A549 (cell line): ENCODE measurements at regions not wholly inside any gene's neighbourhood (a gene's known extent, or its start where the extent isn't known, plus 50 kb on each side); places are given as distances from the start of the nearest gene placed in this dataset.

Source experiments
- ATAC-seq, 2 experiments: fragments of 200-7000 bp in 1 of 2; fragments of >200 bp in 1 of 2; cut with Nextera tagmentation in 1 of 2; cut with Tn5 transposase in 1 of 2; 3 replicates each; pipeline versions ENCODE4 v1.8.0 to v1.9.1; 2018 to 2020; ENCODE audit warnings: mild to moderate bottlenecking in 1 of 2, moderate library complexity in 1 of 2
- CTCF ChIA-PET: fragments of 300-600 bp; sonication (Branson Sonifier 250); formaldehyde crosslinking; extraction: SDS; loops from one replicate; lab custom pipeline; 2021; ENCODE audit warnings: antibody characterized with exemption, inconsistent platforms; lab: Yijun Ruan, JAX
- POLR2A ChIA-PET: fragments of 350-600 bp; formaldehyde crosslinking; extraction: SDS; loops from one replicate; lab custom pipeline; 2021; ENCODE audit warnings: antibody characterized with exemption, inconsistent platforms; lab: Yijun Ruan, JAX
- DNase-seq, 2 experiments: peaks; one replicate each; pipeline versions ENCODE4 v3.0.0 to v3.0.0-alpha.2; 2011 to 2016; ENCODE audit warnings: low read depth in 1 of 2, low spot score in 1 of 2
- FAIRE-seq: peaks from 2 replicates; lab custom pipeline; 2011; peaks lifted over from hg19 to GRCh38; lab: Jason Lieb, UNC
- H3K27ac ChIP-seq, 2 experiments: fragments of >200 bp; sonication (Bioruptor Twin); formaldehyde crosslinking; 3 replicates each; pipeline ENCODE4 v1.5.1; 2016 to 2017
- H3K4me1 ChIP-seq: fragments of >200 bp; sonication (Bioruptor Twin); formaldehyde crosslinking; 3 replicates; pipeline ENCODE4 v1.6.1; 2016
- H3K4me2 ChIP-seq: fragments of >200 bp; sonication (Bioruptor Twin); formaldehyde crosslinking; 3 replicates; pipeline ENCODE4 v1.6.1; 2016
- H3K4me3 ChIP-seq: fragments of >200 bp; sonication (Bioruptor Twin); formaldehyde crosslinking; 3 replicates; pipeline ENCODE4 v1.5.1; 2016
- H3K9me3 ChIP-seq: fragments of >200 bp; sonication (Bioruptor Twin); formaldehyde crosslinking; 3 replicates; pipeline ENCODE4 v1.6.1; 2016
- BCL3 ChIP-seq: fragments of >200 bp; sonication (Bioruptor Twin); formaldehyde crosslinking; IDR thresholded peaks from 3 replicates; pipeline ENCODE4 v1.6.1; 2016
- E2F6 ChIP-seq: IDR thresholded peaks from 2 replicates; pipeline ENCODE4 v1.6.1; 2012; ENCODE audit warnings: low read depth, borderline replicate concordance
- EHMT2 ChIP-seq: fragments of 200-600 bp; sonication (generic); IDR thresholded peaks from 2 replicates; pipeline ENCODE4 v1.6.1; 2016; ENCODE audit warnings: antibody characterized with exemption, low read depth, mild to moderate bottlenecking, moderate library complexity
- EP300 ChIP-seq, 2 experiments: fragments of >200 bp; sonication (Bioruptor Twin); formaldehyde crosslinking; IDR thresholded peaks; 2 replicates in 1 of 2; 3 replicates in 1 of 2; pipeline ENCODE4 v1.6.1; 2016 to 2017
- ESRRA ChIP-seq: fragments of 150-350 bp; IDR thresholded peaks from 2 replicates; pipeline ENCODE4 v1.6.1; 2014; ENCODE audit warnings: mild to moderate bottlenecking, low read length, borderline replicate concordance
- FOSB ChIP-seq: fragments of 250-450 bp; sonication (Bioruptor Pico); IDR thresholded peaks from 2 replicates; pipeline ENCODE4 v1.5.0; 2020; ENCODE audit warnings: mild to moderate bottlenecking, moderate library complexity
- FOSL2 ChIP-seq, 2 experiments: fragments of 450-650 bp in 1 of 2; fragments of >200 bp in 1 of 2; sonication (Bioruptor Twin) in 1 of 2; formaldehyde crosslinking; IDR thresholded peaks; 2 replicates each; pipeline versions ENCODE4 v1.5.0 to v1.6.1; 2016 to 2020; ENCODE audit warnings: mild to moderate bottlenecking in 1 of 2, moderate library complexity in 1 of 2
- FOXS1 ChIP-seq: fragments of 250-450 bp; sonication (Bioruptor Pico); IDR thresholded peaks from 2 replicates; pipeline ENCODE4 v1.5.0; 2020; ENCODE audit warnings: mild to moderate bottlenecking, moderate library complexity
- HOXA7 ChIP-seq: fragments of 250-450 bp; sonication (Bioruptor Pico); IDR thresholded peaks from 2 replicates; pipeline ENCODE4 v1.5.0; 2020; ENCODE audit warnings: mild to moderate bottlenecking, moderate library complexity
- HOXB5 ChIP-seq: fragments of 250-450 bp; sonication (Bioruptor Pico); IDR thresholded peaks from 2 replicates; pipeline ENCODE4 v1.5.0; 2020; ENCODE audit warnings: mild to moderate bottlenecking, moderate library complexity
- JUN ChIP-seq, 2 experiments: fragments of >200 bp; sonication (Bioruptor Twin); formaldehyde crosslinking; IDR thresholded peaks; 2 replicates in 1 of 2; 3 replicates in 1 of 2; pipeline ENCODE4 v1.6.1; 2016 to 2017
- MAX ChIP-seq: IDR thresholded peaks from 2 replicates; pipeline ENCODE4 v1.6.1; 2012
- MAZ ChIP-seq: fragments of 150-350 bp; IDR thresholded peaks from 2 replicates; pipeline ENCODE4 v1.6.1; 2014; ENCODE audit warnings: antibody characterized with exemption, low read depth, low read length, borderline replicate concordance
- MYC ChIP-seq: IDR thresholded peaks from 2 replicates; pipeline ENCODE4 v1.6.1; 2012; ENCODE audit warnings: mild to moderate bottlenecking, inconsistent platforms, low read length, improper control_type of control experiment, borderline replicate concordance
- PBX3 ChIP-seq: IDR thresholded peaks from 2 replicates; pipeline ENCODE4 v1.6.1; 2012
- RCOR1 ChIP-seq: fragments of 150-350 bp; IDR thresholded peaks from 2 replicates; pipeline ENCODE4 v1.6.1; 2014; ENCODE audit warnings: antibody characterized with exemption, low read length, low read depth
- REST ChIP-seq: fragments of 200-600 bp; sonication (generic); IDR thresholded peaks from 2 replicates; pipeline ENCODE4 v1.6.1; 2016; ENCODE audit warnings: antibody characterized with exemption, mild to moderate bottlenecking, moderate library complexity
- SREBF2 ChIP-seq: fragments of 450-650 bp; IDR thresholded peaks from 2 replicates; pipeline ENCODE4 v1.6.1; 2014; ENCODE audit warnings: mild to moderate bottlenecking, moderate library complexity
- TFCP2L1 ChIP-seq: fragments of 250-450 bp; sonication (Bioruptor Pico); IDR thresholded peaks from 2 replicates; pipeline ENCODE4 v1.5.0; 2021; ENCODE audit warnings: mild to moderate bottlenecking
- ZNF302 ChIP-seq: fragments of 250-450 bp; sonication (Bioruptor Pico); IDR thresholded peaks from 2 replicates; pipeline ENCODE4 v1.9.0; 2021; ENCODE audit warnings: inconsistent platforms, mild to moderate bottlenecking, moderate library complexity
- WGBS: methylation state at CpG from one replicate; pipeline ENCODE4 v1.1.6; 2017; ENCODE audit errors: missing lambda C conversion rate; 5-methylcytosine and 5-hydroxymethylcytosine counted together

GRCh38 chr3:66761093-66761780 lies 236.9 kb upstream of the KBTBD8 start (continued):
- TF ChIP-seq PBX3 (no peak), SREBF2 (no peak), MAX (no peak)

- FAIRE-seq (no peak), DNase-seq (no peak), ATAC-seq (no peak)
- H3K4me3 ChIP-seq, result no peak overlapping the region
- no peak overlapping the region for H3K4me2 ChIP-seq
- no peaks in the 10 kb centered on the region for H3K4me1 ChIP-seq
- TF ChIP-seq HOXB5 (CRISPR knock-in tag) (no peak), BCL3 (no peak), REST (no peak), FOSL2 (IDR thresholded peaks at IDR 0.05) (no peak), FOSL2 (CRISPR knock-in tag; IDR thresholded peaks at IDR 0.05) (no peak), EHMT2 (no peak), HOXA7 (no peak), FOXS1 (CRISPR knock-in tag) (no peak), MAZ (no peak), E2F6 (no peak), JUN (IDR thresholded peaks at IDR 0.05) (no peak), ESRRA (no peak), EP300 (IDR thresholded peaks at IDR 0.05) (no peak), FOSB (no peak), RCOR1 (no peak), ZNF302 (CRISPR knock-in tag) (no peak), MYC (no peak), TFCP2L1 (CRISPR knock-in tag) (no peak)
- WGBS, result 19% methylated on average over 6 of the region's 6 CpGs
- H3K27ac ChIP-seq, result no peak overlapping the region
- ChIA-PET POLR2A (no interaction called here), CTCF (no interaction called here)
- no peaks in the 10 kb centered on the region for H3K9me3 ChIP-seq
Observed at GRCh38 chr3:66762916-66763693, 235.0 kb upstream of the KBTBD8 start.
